ENCODE measurements at regions not wholly inside any gene's neighbourhood (a gene's known extent, or its start where the extent isn't known, plus 50 kb on each side); places are given as distances from the start of the nearest gene placed in this dataset.
"Not testable (repeated sequence)": the region's sequence is repeated elsewhere in the genome, so short reads cannot be mapped to it uniquely, and the experiment has no call there.

DNA sequence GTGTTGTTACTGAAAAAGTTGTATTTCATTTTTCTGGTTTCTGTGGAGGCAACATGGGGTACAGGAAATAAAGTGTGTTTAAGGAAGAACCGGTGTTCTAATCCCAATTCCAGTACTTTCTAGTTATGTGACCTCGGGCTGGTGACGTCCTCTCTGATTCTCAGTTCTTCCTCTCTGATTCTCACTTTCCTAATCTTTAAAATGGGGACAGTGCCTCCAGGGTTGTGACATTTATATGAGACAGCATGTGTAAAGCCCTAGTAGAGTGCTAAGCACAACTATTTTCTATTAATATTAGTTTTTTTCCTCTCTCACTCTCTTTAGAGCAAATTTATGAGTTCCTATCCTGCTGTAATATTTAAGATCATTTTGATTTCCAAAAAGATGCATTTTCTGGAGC lies 50.9 kb upstream of the PTPDC1 start:
- no peak for TF ChIP-seq ZNF274 (IDR thresholded peaks at IDR 0.05; ENCODE audit: low read depth, low read length)

DNA sequence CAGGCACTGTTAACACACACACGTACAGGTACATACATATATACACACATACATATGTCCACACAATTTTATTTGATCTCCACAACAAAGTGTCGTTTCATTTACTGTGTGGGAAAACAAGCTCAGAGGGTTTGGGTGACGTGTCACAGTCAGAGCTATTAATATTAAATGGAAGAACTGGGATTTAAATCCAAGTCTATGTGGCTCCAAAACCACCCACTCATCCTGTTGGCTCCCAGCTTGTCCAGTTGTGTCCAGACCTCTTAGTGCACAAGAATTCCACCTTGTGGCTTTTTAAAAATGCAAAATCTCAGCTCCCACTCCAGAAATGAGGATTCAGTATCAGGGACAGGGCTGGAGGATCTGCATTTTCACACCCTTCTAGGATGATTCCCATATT lies 52.3 kb upstream of the PTPDC1 start:
- no peak overlapping the region for H3K4me3 ChIP-seq (ENCODE audit: low read length)
- TF ChIP-seq ZNF274 (IDR thresholded peaks at IDR 0.05; ENCODE audit: low read depth, low read length): no peak

More for the DNA sequence above, 50.9 kb upstream of the PTPDC1 start:
- H3K4me3 ChIP-seq (ENCODE audit: low read length): no peak overlapping the region

DNA sequence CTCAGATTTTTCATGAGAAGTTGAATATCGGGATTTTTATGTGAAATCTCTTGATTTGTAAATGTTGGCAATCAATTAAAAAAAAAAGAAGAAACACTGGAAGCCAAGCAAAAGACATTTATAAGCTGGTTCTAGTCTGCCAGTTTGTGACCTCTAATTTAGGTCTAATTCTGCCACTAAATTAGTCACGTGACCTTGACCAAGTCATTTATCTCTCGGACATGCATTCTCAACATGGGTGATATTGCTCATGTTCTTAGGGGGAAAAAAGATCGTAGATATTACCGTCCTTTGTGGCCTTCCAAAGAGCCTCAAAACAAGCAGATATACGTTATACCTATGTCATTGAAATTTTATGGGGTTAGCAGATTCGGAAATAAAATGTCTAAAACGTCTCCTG lies 52.9 kb upstream of the PTPDC1 start:
- no peak for TF ChIP-seq ZNF274 (IDR thresholded peaks at IDR 0.05; ENCODE audit: low read depth, low read length)
- H3K4me3 ChIP-seq (ENCODE audit: low read length): peak overlapping the region; percentile 80

DNA sequence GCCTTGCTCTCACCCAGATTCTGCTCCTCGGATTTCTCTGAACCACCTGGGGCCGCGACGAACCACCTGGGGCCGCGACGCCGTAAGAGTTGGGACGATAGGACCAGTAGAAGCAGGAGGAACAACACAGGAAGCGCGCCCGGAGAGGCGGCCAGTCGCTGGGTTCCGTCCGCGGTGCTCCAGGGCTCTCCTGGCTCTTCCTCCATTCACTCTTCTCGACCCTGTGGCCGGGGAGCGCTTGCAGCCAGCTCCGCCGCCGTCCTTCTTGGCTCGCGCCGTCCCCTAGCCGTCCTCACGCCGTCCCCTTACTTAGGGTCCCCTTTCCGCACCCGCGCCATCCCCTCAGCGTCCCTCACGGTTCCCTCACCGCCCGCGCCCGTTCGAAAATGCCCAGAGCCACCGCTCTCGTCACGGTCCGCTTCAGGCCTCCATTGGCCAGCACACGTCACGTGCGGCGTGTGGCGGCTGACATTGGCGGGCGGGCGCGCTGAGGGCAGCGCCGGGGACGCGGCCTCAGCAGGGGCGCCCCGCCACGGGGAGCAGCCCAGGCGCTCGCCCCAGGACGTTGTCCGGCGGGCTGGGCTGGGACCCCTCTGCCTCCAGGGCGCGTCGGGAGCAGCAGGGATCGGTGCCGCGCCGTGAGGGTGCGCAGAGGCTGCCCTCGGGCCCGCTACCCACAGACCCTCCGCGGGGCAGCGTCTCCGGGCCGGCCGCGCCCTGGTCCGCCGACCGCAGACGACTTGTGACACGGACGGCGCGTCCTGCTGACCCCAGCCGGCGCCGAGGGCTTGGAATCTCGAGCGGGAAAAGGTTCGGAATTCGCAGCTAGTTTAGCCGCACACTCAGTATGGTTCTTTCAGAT lies 53.7 kb upstream of the PTPDC1 start:
- H3K4me3 ChIP-seq (ENCODE audit: low read length): peak overlapping the region; percentile 80
- no peak for TF ChIP-seq ZNF274 (IDR thresholded peaks at IDR 0.05; ENCODE audit: low read depth, low read length)

DNA sequence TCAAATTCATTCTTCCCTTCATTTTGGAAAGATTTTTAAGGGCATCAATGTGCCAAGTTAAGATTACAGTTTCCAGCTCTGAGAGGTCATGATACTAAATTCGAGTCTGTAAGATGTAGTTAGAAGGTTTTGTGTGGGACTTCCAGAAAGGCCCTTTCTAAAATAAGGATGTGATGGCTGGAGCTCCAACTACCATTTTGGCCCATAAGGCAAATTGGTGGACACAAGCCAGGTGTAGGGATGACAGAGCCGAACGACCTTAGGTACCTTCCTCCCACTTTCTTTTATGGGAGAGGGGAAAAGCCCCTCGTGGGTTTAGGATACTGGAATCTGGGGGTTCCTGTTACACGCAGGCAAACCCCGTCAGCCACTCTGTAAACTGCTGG lies 54.3 kb upstream of the PTPDC1 start:
- TF ChIP-seq ZNF274 (IDR thresholded peaks at IDR 0.05; ENCODE audit: low read depth, low read length): no peak

DNA sequence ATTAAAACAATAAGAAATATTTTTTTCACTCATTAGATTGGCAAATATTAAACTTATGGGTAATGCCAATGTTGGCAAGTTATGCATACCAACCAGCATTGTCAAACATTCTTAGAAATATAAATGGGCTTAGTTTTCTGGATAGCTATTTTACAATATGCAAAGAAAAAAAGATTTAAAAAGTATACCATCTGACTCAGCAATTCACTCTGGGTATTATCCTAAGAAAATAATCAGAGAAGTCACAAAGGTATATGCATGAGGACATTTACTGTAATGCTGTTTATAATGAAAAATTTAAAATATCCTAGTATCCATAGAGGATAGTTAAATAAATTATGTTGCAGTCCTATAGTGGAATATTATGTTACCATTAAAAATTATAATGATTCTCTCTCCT lies 57.4 kb upstream of the PTPDC1 start:
- no peak for TF ChIP-seq ZNF274 (IDR thresholded peaks at IDR 0.05; ENCODE audit: low read depth, low read length)
- H3K4me3 ChIP-seq (ENCODE audit: low read length): no peak overlapping the region

More for the DNA sequence above, 54.3 kb upstream of the PTPDC1 start:
- peak overlapping the region; percentile 80 for H3K4me3 ChIP-seq (ENCODE audit: low read length)

DNA sequence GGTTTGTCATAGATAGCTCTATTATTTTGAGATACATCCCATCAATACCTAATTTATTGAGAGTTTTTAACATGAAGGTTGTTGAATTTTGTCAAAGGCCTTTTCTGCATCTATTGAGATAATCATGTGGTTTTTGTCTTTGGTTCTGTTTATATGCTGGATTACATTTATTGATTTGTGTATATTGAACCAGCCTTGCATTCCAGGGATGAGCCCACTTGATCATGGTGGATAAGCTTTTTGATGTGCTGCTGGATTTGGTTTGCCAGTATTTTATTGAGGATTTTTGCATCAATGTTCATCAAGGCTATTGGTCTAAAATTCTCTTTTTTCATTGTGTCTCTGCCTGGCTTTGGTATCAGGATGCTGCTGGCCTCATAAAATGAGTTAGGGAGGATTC lies 61.8 kb upstream of the PTPDC1 start:
- not testable (repeated sequence) for H3K4me3 ChIP-seq (ENCODE audit: low read length)

DNA sequence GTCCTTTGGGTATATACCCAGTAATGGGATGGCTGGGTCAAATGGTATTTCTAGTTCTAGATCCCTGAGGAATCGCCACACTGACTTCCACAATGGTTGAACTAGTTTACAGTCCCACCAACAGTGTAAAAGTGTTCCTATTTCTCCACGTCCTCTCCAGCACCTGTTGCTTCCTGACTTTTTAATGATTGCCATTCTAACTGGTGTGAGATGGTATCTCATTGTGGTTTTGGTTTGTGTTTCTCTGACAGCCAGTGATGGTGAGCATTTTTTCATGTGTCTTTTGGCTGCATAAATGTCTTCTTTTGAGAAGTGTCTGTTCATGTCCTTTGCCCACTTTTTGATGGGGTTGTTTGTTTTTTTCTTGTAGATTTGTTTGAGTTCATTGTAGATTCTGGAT lies 63.4 kb upstream of the PTPDC1 start:
- H3K4me3 ChIP-seq (ENCODE audit: low read length): not testable (repeated sequence)

DNA sequence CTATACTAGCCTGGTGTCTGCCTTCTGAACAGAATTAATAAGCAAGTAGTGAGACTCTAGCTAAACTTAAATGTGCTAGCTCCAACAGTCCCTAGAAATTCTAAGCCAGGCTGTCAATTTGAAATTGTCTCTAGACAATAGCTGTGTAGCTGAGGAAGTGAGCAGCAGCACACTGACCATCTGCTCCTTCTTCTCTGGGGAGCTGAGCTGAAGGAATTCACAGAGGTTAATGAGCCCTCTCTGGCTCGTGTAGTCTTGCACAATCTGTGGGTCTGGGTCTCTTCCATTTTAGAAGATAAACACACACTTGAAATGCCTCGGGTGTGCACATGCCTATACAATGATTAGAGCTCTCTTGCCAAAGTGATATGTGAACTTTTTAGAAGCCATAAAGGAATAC lies 63.5 kb upstream of the BARX1 start:
- no peak for TF ChIP-seq ZNF274 (IDR thresholded peaks at IDR 0.05; ENCODE audit: low read depth, low read length)

DNA sequence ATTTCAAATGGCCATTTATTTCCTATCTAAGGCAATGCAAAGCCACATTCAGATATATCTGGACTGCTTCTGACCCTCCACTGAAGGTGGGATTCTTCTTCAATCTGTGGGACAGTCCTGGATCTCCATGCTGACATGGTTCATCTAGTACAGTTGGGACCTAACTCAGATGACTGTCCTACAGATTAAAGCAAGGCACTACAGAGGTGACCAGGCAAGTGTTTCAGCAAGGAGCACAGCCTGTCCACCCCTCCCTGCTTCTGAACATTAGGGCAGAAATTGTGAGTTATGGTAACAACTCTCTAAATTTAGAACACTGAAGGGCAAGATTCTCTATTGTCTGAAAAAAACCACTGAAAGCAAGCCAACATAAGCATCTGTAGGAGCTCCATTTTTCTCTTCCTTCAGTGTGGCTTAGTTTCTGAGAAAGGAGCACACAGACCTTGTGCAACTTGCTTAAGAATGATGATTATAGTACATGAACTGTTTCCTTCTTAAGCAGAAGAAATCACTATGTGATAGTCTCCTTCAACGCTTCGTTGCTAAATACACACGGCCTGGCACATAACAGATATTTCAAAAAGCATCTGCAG lies 62.9 kb upstream of the BARX1 start:
- no peak for TF ChIP-seq ZNF274 (IDR thresholded peaks at IDR 0.05; ENCODE audit: low read depth, low read length)
- no peak overlapping the region for H3K4me3 ChIP-seq (ENCODE audit: low read length)

More for the DNA sequence above, 63.5 kb upstream of the BARX1 start:
- H3K4me3 ChIP-seq (ENCODE audit: low read length): no peak overlapping the region

DNA sequence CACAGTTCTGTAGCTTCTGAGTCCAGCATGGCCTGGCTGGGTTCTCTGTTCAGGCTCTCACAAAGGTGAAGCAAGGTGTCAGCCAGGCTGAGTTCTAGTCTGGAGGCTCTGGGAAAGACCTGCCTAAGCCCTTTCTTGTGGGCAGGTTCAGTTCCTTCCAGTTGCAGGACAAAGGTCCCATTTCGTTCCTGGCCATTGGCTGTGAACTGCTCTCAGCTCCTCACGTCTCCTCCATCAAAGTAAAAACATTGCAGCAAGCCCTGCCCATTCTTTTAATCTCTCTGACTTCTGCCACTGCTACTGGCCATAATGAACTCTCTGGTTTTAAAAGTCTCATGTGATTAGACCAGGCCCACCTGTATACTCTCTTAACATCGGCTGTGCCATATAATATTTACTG lies 61.6 kb upstream of the BARX1 start:
- no peak for TF ChIP-seq ZNF274 (IDR thresholded peaks at IDR 0.05; ENCODE audit: low read depth, low read length)
- H3K4me3 ChIP-seq (ENCODE audit: low read length): no peak overlapping the region

DNA sequence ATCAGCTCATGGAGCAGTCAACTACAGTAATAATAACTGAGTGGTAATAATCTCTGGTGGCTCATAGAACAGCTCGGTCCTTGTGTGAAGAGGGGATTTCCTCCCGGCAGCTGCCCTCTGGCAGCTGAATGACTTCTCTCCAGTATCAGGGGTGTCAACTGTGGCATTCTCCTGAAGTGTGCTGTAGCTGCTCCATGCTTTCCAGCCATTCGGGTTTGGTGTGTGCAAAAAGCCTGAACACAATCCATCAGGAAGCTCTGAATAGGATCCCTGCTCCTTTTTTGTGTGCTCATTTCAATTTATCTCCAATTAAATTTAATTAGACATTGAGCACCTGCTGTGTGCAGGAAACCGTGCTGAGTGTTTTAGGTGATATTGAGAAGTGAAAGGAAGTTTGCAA lies 59.8 kb upstream of the BARX1 start:
- no peak overlapping the region for H3K4me3 ChIP-seq (ENCODE audit: low read length)
- no peak for TF ChIP-seq ZNF274 (IDR thresholded peaks at IDR 0.05; ENCODE audit: low read depth, low read length)

DNA sequence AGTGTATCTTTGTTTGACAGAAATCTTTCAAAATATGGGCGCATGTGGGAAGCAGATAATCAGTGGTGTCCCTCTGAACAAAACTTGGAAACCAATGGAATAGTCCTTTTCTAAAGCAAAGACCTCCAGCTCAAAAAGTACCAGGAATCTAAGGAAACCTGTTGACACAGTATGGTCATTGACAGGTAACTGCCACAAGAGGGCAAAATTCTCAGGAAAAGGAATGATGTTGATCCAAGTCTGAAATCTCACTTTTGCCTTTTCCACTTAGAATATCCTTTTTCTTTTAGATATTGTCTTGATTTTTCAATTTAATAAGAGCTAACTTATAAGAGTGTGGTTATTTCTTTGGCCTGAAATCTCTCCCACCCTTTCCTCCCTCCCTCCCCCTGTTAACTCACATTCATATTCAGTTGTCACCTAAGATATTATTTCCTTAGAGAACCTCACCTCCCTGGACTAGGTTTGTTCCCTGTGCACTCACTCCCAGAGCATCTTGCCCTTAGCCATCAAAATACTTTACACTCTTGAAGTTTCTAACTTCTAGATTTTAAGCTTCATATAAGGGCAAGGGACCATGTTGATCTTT lies 59.0 kb upstream of the BARX1 start:
- H3K4me3 ChIP-seq (ENCODE audit: low read length): no peak overlapping the region
- TF ChIP-seq ZNF274 (IDR thresholded peaks at IDR 0.05; ENCODE audit: low read depth, low read length): no peak

DNA sequence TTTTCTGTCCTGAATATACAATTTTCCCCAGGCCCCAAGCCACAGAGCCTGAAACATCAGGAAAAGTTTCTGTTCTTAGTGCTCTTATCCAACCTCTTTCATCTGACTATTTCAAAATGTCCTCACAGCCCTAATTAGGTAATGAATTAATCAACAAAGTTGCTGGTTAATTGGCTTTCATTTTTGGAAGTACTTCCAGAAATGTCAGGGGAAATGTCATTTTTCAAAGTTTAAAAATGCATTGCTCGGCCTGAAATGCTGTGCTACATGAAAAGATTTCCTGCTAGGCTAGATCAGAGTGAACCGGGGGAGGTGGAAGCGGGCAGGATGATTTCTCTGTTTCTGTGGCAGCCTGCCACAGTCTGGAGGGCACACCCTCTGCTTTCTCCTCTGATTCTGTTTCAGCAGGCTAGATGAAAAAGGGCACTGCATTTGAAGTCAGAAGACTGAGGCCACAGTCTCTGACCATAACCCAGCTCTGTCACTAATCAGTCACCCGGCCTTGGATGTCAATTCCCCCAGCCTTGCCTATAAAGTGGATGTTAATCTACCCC lies 55.9 kb upstream of the BARX1 start:
- no peak for TF ChIP-seq ZNF274 (IDR thresholded peaks at IDR 0.05; ENCODE audit: low read depth, low read length)
- H3K4me3 ChIP-seq (ENCODE audit: low read length): no peak overlapping the region
